Neural cell (in vitro differentiated cells): ENCODE measurements at regions not wholly inside any gene's neighbourhood (a gene's known extent, or its start where the extent isn't known, plus 50 kb on each side); places are given as distances from the start of the nearest gene placed in this dataset.

Source experiments
- H2AFZ ChIP-seq: fragments of 200-600, 300-800 bp; sonication (generic), shearing (Covaris generic); 2 replicates; pipeline ENCODE4 v1.6.0; 2014; ENCODE audit warnings: low read depth, mild to moderate bottlenecking, antibody characterized with exemption, low read length, moderate library complexity
- H3F3A ChIP-seq: fragments of 200-600 bp; shearing (Covaris generic); 2 replicates; pipeline ENCODE4 v1.6.1; 2016; ENCODE audit warnings: mild to moderate bottlenecking, moderate library complexity, mixed read lengths, antibody characterized with exemption, low read length; ENCODE audit not compliant: insufficient read depth, poor library complexity, severe bottlenecking
- H3K27ac ChIP-seq: fragments of 200-600, 300-800 bp; sonication (generic), shearing (Covaris generic); 2 replicates; pipeline ENCODE4 v1.5.1; 2014; ENCODE audit warnings: mild to moderate bottlenecking, low read length, moderate library complexity
- H3K27me3 ChIP-seq: fragments of 300-800, 200-600 bp; sonication (generic), shearing (Covaris generic); 2 replicates; pipeline ENCODE4 v1.6.0; 2014; ENCODE audit warnings: mild to moderate bottlenecking, low read depth, low read length, moderate library complexity; ENCODE audit not compliant: insufficient read depth
- H3K36me3 ChIP-seq: fragments of 300-800, 200-600 bp; sonication (generic), shearing (Covaris generic); 2 replicates; pipeline ENCODE4 v1.5.1; 2014; ENCODE audit warnings: mild to moderate bottlenecking, antibody characterized with exemption, low read length, moderate library complexity; ENCODE audit not compliant: insufficient read depth
- H3K4me2 ChIP-seq: fragments of 300-800, 200-600 bp; sonication (generic), shearing (Covaris generic); 2 replicates; pipeline ENCODE4 v1.6.0; 2014; ENCODE audit warnings: mild to moderate bottlenecking, low read length
- H3K4me3 ChIP-seq: fragments of 300-800, 200-600 bp; sonication (generic), shearing (Covaris generic); 2 replicates; pipeline ENCODE4 v1.5.1; 2014; ENCODE audit warnings: mild to moderate bottlenecking, low read length, moderate library complexity
- H3K79me2 ChIP-seq: fragments of 200-600 bp; shearing (Covaris generic); replicated peaks from 2 replicates; pipeline ENCODE4 v1.6.0; 2014; ENCODE audit warnings: mild to moderate bottlenecking, low read length, moderate library complexity; ENCODE audit not compliant: insufficient read depth
- H3K9ac ChIP-seq: fragments of 300-800, 200-600 bp; sonication (generic), shearing (Covaris generic); 2 replicates; pipeline ENCODE4 v1.6.1; 2016; ENCODE audit warnings: mild to moderate bottlenecking, low read length, mixed read lengths
- H3K9me2 ChIP-seq: fragments of 200-600 bp; shearing (Covaris generic); 2 replicates; pipeline ENCODE4 v1.6.1; 2016; ENCODE audit warnings: mild to moderate bottlenecking, low read length, mixed read lengths; ENCODE audit not compliant: insufficient read depth
- H3K9me3 ChIP-seq: fragments of 200-600, 300-800 bp; sonication (generic), shearing (Covaris generic); 2 replicates; pipeline ENCODE4 v1.6.1; 2016; ENCODE audit warnings: mild to moderate bottlenecking, mixed run types, low read length, moderate library complexity, mixed read lengths
- H4K20me1 ChIP-seq: fragments of 200-600 bp; shearing (Covaris generic); 2 replicates; pipeline ENCODE4 v1.6.1; 2016; ENCODE audit warnings: mild to moderate bottlenecking, mixed run types; ENCODE audit not compliant: insufficient read depth
- EP300 ChIP-seq: fragments of 450-650 bp; conservative IDR thresholded peaks from 2 replicates; pipeline ENCODE4 v1.6.1; 2014; ENCODE audit warnings: antibody characterized with exemption, mild to moderate bottlenecking, moderate library complexity; ENCODE audit not compliant: poor library complexity, severe bottlenecking
- EZH2 ChIP-seq: fragments of 200-600, 300-800 bp; shearing (Covaris generic), sonication (generic); IDR thresholded peaks from 2 replicates; pipeline ENCODE4 v1.6.1; 2014; ENCODE audit warnings: antibody characterized with exemption, low read length, borderline replicate concordance, mild to moderate bottlenecking; ENCODE audit not compliant: insufficient read depth, poor library complexity, severe bottlenecking
- MXI1 ChIP-seq: fragments of 450-650 bp; conservative IDR thresholded peaks from 2 replicates; pipeline ENCODE4 v1.6.1; 2014; ENCODE audit warnings: antibody characterized with exemption, mild to moderate bottlenecking; ENCODE audit not compliant: poor library complexity, severe bottlenecking
- POLR2AphosphoS5 ChIP-seq: IDR thresholded peaks from 2 replicates; pipeline ENCODE4 v1.6.1; 2012
- RAD21 ChIP-seq: fragments of 450-650 bp; conservative IDR thresholded peaks from 2 replicates; pipeline ENCODE4 v1.6.1; 2014; ENCODE audit warnings: antibody characterized with exemption, mild to moderate bottlenecking, moderate library complexity
- REST ChIP-seq: IDR thresholded peaks from 2 replicates; pipeline ENCODE4 v1.6.1; 2012; ENCODE audit warnings: borderline replicate concordance
- SMC3 ChIP-seq: fragments of 450-650 bp; conservative IDR thresholded peaks from 2 replicates; pipeline ENCODE4 v1.6.1; 2014; ENCODE audit warnings: antibody characterized with exemption, mild to moderate bottlenecking, moderate library complexity; ENCODE audit not compliant: poor library complexity
- TAF1 ChIP-seq: IDR thresholded peaks from 2 replicates; pipeline ENCODE4 v1.6.1; 2012; ENCODE audit warnings: low read depth
- TF ChIP-seq, protein P1 (sequence below): fragments of 450-650 bp; IDR thresholded peaks from 2 replicates; pipeline ENCODE4 v1.5.1; 2014; ENCODE audit warnings: antibody characterized with exemption, mild to moderate bottlenecking, moderate library complexity; ENCODE audit not compliant: poor library complexity, severe bottlenecking

DNA sequence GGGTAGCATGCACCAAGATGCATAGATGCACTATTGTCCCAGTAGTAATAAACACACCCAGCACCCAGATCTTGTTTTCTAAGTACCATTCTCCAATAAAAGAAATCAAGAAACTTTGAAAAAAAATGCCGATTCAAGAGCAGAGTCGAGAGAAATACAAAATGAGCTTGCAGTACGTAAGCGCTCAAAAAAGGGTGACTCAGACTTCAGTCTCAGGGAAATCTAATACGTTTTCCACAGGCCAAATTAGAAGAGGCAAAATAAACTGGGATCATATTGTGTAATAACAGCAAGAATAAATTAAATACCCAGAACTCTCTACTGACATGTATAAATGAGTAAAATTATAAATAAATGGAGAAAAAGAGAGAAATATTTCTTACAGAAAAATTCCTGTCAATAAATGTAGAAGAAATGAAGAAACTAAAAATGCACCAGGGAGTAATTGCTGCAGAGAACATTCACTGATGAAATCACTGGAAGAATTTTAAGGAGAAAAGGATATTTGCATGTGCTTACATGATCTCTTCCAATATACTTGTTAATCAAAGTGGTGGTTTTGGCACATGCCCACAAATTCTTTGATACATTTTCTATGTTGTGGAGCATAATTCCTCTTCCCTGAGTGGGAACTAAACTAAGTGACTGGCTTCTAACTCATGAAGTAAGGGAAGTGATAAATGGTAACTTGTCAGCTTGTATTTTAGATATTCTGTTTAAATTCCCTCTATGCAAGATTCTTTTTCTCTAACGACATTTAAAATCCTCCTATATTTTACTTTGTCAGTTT lies 567.6 kb upstream of the ADAMTS16 start:
- H3K36me3 ChIP-seq: no peaks in the 10 kb centered on the region
- no peaks in the 10 kb centered on the region for H3K9me2 ChIP-seq
- H3F3A ChIP-seq: peaks cover 6% of the 10 kb centered on the region
- H3K4me2 ChIP-seq: no peak overlapping the region
- H2AFZ ChIP-seq: no peak overlapping the region
- H3K9ac ChIP-seq: no peak overlapping the region
- no peak overlapping the region for H3K27ac ChIP-seq
- no peaks in the 10 kb centered on the region for H4K20me1 ChIP-seq
- H3K4me3 ChIP-seq: no peak overlapping the region
- no peaks in the 10 kb centered on the region for H3K27me3 ChIP-seq
- H3K9me3 ChIP-seq: no peaks in the 10 kb centered on the region
- TF ChIP-seq EP300: no peak
- no peak for TF ChIP-seq REST
- no peak for TF ChIP-seq TAF1
- TF ChIP-seq POLR2AphosphoS5: no peak
- TF ChIP-seq RAD21: no peak
- TF ChIP-seq EZH2: no peak
- TF ChIP-seq SMC3: no peak
- TF ChIP-seq, protein P1, sequence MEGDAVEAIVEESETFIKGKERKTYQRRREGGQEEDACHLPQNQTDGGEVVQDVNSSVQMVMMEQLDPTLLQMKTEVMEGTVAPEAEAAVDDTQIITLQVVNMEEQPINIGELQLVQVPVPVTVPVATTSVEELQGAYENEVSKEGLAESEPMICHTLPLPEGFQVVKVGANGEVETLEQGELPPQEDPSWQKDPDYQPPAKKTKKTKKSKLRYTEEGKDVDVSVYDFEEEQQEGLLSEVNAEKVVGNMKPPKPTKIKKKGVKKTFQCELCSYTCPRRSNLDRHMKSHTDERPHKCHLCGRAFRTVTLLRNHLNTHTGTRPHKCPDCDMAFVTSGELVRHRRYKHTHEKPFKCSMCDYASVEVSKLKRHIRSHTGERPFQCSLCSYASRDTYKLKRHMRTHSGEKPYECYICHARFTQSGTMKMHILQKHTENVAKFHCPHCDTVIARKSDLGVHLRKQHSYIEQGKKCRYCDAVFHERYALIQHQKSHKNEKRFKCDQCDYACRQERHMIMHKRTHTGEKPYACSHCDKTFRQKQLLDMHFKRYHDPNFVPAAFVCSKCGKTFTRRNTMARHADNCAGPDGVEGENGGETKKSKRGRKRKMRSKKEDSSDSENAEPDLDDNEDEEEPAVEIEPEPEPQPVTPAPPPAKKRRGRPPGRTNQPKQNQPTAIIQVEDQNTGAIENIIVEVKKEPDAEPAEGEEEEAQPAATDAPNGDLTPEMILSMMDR: no peak
- no peak for TF ChIP-seq MXI1
- no peaks in the 10 kb centered on the region for H3K79me2 ChIP-seq

DNA sequence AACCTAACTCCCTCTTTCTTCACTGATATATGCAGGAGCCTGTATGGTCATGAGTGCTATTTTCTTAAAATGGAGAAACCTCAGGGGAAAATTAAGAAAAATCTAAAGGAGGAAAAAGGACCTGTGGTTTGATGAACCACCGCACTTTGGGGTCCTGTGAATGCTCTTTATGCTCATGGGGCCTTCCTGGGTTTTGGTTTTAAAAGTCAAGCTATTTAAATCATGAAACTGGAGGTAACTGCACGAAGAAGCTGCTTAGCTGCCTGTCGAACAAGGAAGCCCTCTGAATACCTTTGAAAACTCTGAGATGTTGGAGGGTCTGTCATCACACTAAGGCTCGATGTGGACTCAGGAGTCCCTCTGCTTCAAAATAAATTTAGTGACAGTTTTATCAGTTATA lies 564.5 kb upstream of the ADAMTS16 start:
- H3K36me3 ChIP-seq: no peaks in the 10 kb centered on the region
- no peak overlapping the region for H3K4me3 ChIP-seq
- no peaks in the 10 kb centered on the region for H3K9me3 ChIP-seq
- no peak overlapping the region for H3K27ac ChIP-seq
- no peaks in the 10 kb centered on the region for H4K20me1 ChIP-seq
- no peaks in the 10 kb centered on the region for H3K79me2 ChIP-seq
- H3K9ac ChIP-seq: no peak overlapping the region
- no peak overlapping the region for H3K4me2 ChIP-seq
- TF ChIP-seq RAD21 (no peak), EZH2 (no peak), REST (no peak), POLR2AphosphoS5 (no peak), MXI1 (no peak)
- H3K27me3 ChIP-seq: no peaks in the 10 kb centered on the region
- no peak overlapping the region for H2AFZ ChIP-seq
- H3F3A ChIP-seq: no peaks in the 10 kb centered on the region
- H3K9me2 ChIP-seq: no peaks in the 10 kb centered on the region
